ENCODE measurements at regions not wholly inside any gene's neighbourhood (a gene's known extent, or its start where the extent isn't known, plus 50 kb on each side); places are given as distances from the start of the nearest gene placed in this dataset.

DNA sequence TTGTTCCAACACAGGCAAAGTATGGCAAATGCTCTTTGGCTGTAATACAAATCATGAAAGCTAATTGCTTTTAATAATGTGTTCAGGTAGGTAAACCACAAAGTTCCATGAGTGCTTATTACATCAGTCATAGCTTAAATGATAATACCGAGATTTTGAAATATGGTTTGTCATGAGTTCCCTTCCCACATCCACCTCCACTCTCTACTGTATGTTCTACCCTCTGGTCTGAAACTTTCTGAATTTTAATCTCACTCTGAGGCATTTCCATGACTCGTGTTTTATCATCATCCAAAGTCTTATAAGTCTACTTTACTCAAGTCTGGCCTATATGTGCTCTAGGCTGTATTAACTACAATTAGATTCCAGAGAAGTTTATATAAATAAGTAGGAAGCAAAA lies 354.8 kb downstream of the AKAIN1 start:
- DNase-seq (ENCODE audit: insufficient read length, low spot score) (no peak), FAIRE-seq (no peak)
- TF ChIP-seq POU2F2 (IDR thresholded peaks at IDR 0.05; ENCODE audit: low read depth, low read length) (no peak), TAF1 (IDR thresholded peaks at IDR 0.05; ENCODE audit: low read depth, low read length) (no peak), SPI1 (IDR thresholded peaks at IDR 0.05; ENCODE audit: low read depth, low read length) (no peak), PAX5 (IDR thresholded peaks at IDR 0.05; ENCODE audit: insufficient read depth, low read length, severe bottlenecking) (no peak), POLR2AphosphoS5 (IDR thresholded peaks at IDR 0.05; ENCODE audit: low read depth, low read length) (no peak), POLR2A (IDR thresholded peaks at IDR 0.05; ENCODE audit: low read depth, low read length) (no peak)

- FAIRE-seq (no peak), DNase-seq (ENCODE audit: insufficient read length, low spot score) (no peak)
- TF ChIP-seq POLR2A (IDR thresholded peaks at IDR 0.05; ENCODE audit: low read depth, low read length) (no peak), TAF1 (IDR thresholded peaks at IDR 0.05; ENCODE audit: low read depth, low read length) (no peak), POLR2AphosphoS5 (IDR thresholded peaks at IDR 0.05; ENCODE audit: low read depth, low read length) (no peak), PAX5 (IDR thresholded peaks at IDR 0.05; ENCODE audit: insufficient read depth, low read length, severe bottlenecking) (no peak), POU2F2 (IDR thresholded peaks at IDR 0.05; ENCODE audit: low read depth, low read length) (no peak)
Observed at GRCh38 chr18:4839639-4840038, 357.4 kb downstream of the AKAIN1 start.

DNA sequence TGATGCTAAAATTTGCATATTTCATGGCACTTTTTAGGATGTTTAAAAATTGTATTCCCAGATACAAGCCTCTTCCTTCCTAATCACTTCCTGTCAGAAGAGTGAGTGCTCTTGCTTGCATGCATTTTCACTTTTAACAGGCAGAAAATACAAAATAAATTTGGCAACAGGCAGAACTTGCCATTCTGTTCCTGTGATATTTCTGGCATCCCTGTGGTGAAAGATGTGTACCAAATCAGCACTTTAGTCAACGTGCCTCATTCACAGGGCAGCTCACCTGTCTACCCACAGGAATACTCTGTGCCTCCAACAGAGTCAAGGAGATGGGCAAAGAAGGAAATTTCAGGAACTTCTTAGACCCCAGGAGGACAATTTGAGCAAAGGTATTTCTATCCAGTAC lies 360.9 kb downstream of the AKAIN1 start:
- DNase-seq (ENCODE audit: insufficient read length, low spot score): no peak
- TF ChIP-seq SPI1 (IDR thresholded peaks at IDR 0.05; ENCODE audit: low read depth, low read length) (no peak), POLR2A (IDR thresholded peaks at IDR 0.05; ENCODE audit: low read depth, low read length) (no peak)
- FAIRE-seq: no peak

DNA sequence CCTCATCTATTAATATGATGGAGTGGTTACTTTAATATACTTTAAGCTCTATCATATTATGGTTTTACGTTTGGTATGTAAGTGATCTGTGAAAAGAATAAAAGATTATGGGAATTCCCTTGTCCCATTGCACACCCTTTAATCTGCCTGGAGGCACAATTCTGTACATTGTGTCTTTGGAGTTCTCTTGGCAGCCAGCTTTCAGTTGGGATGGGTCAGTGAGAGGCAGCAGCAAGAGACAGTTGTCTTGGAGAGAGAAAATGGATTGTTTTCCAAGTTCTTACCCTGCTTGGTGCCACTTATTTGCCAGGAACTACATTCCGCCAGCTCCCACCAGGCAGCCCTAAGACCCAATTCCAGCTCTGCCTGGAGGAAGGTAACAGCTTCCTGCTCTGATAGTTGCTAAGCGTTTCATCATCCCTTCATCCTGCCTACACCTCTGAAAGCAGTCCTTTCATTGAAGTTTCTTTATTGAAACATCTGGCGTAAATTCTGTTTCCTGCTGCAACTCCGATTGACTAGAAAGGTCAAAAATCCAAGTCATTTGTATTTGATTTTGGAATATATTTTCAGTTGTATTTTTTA lies 365.2 kb downstream of the AKAIN1 start:
- TF ChIP-seq TAF1 (IDR thresholded peaks at IDR 0.05; ENCODE audit: low read depth, low read length): no peak
- no peak for TF ChIP-seq SPI1 (IDR thresholded peaks at IDR 0.05; ENCODE audit: low read depth, low read length)
- no peak for TF ChIP-seq PAX5 (IDR thresholded peaks at IDR 0.05; ENCODE audit: insufficient read depth, low read length, severe bottlenecking)
- TF ChIP-seq POLR2A (IDR thresholded peaks at IDR 0.05; ENCODE audit: low read depth, low read length): no peak
- no peak for TF ChIP-seq POU2F2 (IDR thresholded peaks at IDR 0.05; ENCODE audit: low read depth, low read length)
- no peak for TF ChIP-seq POLR2AphosphoS5 (IDR thresholded peaks at IDR 0.05; ENCODE audit: low read depth, low read length)
- FAIRE-seq (no peak), DNase-seq (ENCODE audit: insufficient read length, low spot score) (no peak)

GRCh38 chr18:4831127-4831526 lies 365.9 kb downstream of the AKAIN1 start:
- DNase-seq (ENCODE audit: insufficient read length, low spot score): no peak
- no peak for TF ChIP-seq POU2F2 (IDR thresholded peaks at IDR 0.05; ENCODE audit: low read depth, low read length)
- no peak for TF ChIP-seq SPI1 (IDR thresholded peaks at IDR 0.05; ENCODE audit: low read depth, low read length)
- no peak for TF ChIP-seq POLR2AphosphoS5 (IDR thresholded peaks at IDR 0.05; ENCODE audit: low read depth, low read length)
- no peak for TF ChIP-seq TAF1 (IDR thresholded peaks at IDR 0.05; ENCODE audit: low read depth, low read length)
- no peak for TF ChIP-seq POLR2A (IDR thresholded peaks at IDR 0.05; ENCODE audit: low read depth, low read length)
- no peak for TF ChIP-seq PAX5 (IDR thresholded peaks at IDR 0.05; ENCODE audit: insufficient read depth, low read length, severe bottlenecking)
- FAIRE-seq: no peak

DNA sequence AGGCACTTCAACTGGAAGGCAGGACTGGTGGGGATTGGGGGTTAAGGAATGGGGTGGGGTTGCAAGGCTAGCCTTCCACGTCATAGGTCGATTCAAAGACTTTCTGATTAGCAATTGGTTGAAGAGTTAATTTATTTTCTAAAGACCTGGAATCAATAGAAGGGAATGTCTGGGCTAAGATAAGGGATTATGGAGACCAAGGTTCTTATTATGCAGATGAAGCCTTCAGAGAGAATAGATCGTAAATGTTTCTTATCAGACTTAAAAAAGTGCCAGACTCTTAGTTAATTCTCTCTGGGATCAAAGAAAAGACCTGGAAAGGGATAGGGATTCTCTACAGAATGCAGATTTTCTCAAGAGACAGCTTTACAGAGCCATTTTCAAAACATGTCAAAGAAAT lies 368.0 kb upstream of the DLGAP1 start:
- no peak for TF ChIP-seq POU2F2 (IDR thresholded peaks at IDR 0.05; ENCODE audit: low read depth, low read length)
- TF ChIP-seq PAX5 (IDR thresholded peaks at IDR 0.05; ENCODE audit: insufficient read depth, low read length, severe bottlenecking): no peak
- no peak for TF ChIP-seq SPI1 (IDR thresholded peaks at IDR 0.05; ENCODE audit: low read depth, low read length)
- TF ChIP-seq POLR2AphosphoS5 (IDR thresholded peaks at IDR 0.05; ENCODE audit: low read depth, low read length): no peak
- TF ChIP-seq POLR2A (IDR thresholded peaks at IDR 0.05; ENCODE audit: low read depth, low read length): no peak
- no peak for TF ChIP-seq TAF1 (IDR thresholded peaks at IDR 0.05; ENCODE audit: low read depth, low read length)
- DNase-seq (ENCODE audit: insufficient read length, low spot score) (no peak), FAIRE-seq (no peak)

DNA sequence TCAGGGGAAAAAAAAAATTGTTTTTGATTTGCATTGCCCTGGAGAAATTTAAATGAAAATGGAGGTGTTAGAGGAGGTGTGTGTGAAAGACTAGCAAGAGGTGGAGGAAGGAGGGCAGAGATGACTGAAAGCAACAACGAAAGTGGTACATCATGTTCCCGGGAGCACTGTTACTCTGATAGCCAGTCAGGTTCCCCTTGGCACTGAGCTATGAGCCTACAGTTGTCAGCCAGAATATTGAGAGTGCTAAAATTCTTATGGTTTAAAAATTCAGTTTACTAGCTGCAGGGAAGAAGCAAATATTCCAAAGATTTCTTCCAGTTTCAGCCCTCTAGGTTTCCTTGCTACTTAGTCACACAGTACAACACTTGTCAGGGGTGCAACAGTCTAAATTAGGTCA lies 366.7 kb upstream of the DLGAP1 start:
- DNase-seq (ENCODE audit: insufficient read length, low spot score): no peak
- FAIRE-seq: no peak
- TF ChIP-seq POU2F2 (IDR thresholded peaks at IDR 0.05; ENCODE audit: low read depth, low read length): no peak
- no peak for TF ChIP-seq PAX5 (IDR thresholded peaks at IDR 0.05; ENCODE audit: insufficient read depth, low read length, severe bottlenecking)
- TF ChIP-seq SPI1 (IDR thresholded peaks at IDR 0.05; ENCODE audit: low read depth, low read length): no peak
- TF ChIP-seq POLR2A (IDR thresholded peaks at IDR 0.05; ENCODE audit: low read depth, low read length): no peak
- TF ChIP-seq TAF1 (IDR thresholded peaks at IDR 0.05; ENCODE audit: low read depth, low read length): no peak
- no peak for TF ChIP-seq POLR2AphosphoS5 (IDR thresholded peaks at IDR 0.05; ENCODE audit: low read depth, low read length)

DNA sequence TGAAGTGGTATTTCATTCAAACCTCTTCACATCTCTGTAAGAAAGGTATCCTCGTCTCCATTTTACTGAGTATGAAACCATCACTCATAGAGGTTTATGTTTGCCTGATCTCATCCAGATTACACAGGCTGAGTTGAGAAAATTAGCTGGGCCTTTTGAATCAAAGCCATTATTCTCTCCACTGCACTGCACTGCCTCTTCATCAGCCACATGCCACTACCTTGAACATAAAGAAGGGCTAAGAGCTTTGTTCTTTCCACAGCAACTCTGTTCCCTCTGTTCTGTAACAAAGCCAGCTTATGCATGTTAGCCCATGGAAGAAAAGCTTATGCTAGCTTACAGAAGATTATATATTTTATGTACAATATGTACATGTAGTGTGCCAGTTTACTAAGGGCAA lies 362.6 kb upstream of the DLGAP1 start:
- TF ChIP-seq PAX5 (IDR thresholded peaks at IDR 0.05; ENCODE audit: insufficient read depth, low read length, severe bottlenecking): no peak
- TF ChIP-seq POLR2A (IDR thresholded peaks at IDR 0.05; ENCODE audit: low read depth, low read length): no peak
- TF ChIP-seq TAF1 (IDR thresholded peaks at IDR 0.05; ENCODE audit: low read depth, low read length): no peak
- no peak for TF ChIP-seq SPI1 (IDR thresholded peaks at IDR 0.05; ENCODE audit: low read depth, low read length)
- no peak for TF ChIP-seq POLR2AphosphoS5 (IDR thresholded peaks at IDR 0.05; ENCODE audit: low read depth, low read length)
- no peak for TF ChIP-seq POU2F2 (IDR thresholded peaks at IDR 0.05; ENCODE audit: low read depth, low read length)
- no peak for DNase-seq (ENCODE audit: insufficient read length, low spot score)
- FAIRE-seq: no peak

GRCh38 chr18:4813708-4814107 lies 358.6 kb upstream of the DLGAP1 start:
- DNase-seq (ENCODE audit: insufficient read length, low spot score): no peak
- FAIRE-seq: no peak
- TF ChIP-seq SPI1 (IDR thresholded peaks at IDR 0.05; ENCODE audit: low read depth, low read length): no peak
- TF ChIP-seq POLR2AphosphoS5 (IDR thresholded peaks at IDR 0.05; ENCODE audit: low read depth, low read length): no peak
- TF ChIP-seq POU2F2 (IDR thresholded peaks at IDR 0.05; ENCODE audit: low read depth, low read length): no peak
- no peak for TF ChIP-seq PAX5 (IDR thresholded peaks at IDR 0.05; ENCODE audit: insufficient read depth, low read length, severe bottlenecking)
- no peak for TF ChIP-seq TAF1 (IDR thresholded peaks at IDR 0.05; ENCODE audit: low read depth, low read length)
- no peak for TF ChIP-seq POLR2A (IDR thresholded peaks at IDR 0.05; ENCODE audit: low read depth, low read length)

DNA sequence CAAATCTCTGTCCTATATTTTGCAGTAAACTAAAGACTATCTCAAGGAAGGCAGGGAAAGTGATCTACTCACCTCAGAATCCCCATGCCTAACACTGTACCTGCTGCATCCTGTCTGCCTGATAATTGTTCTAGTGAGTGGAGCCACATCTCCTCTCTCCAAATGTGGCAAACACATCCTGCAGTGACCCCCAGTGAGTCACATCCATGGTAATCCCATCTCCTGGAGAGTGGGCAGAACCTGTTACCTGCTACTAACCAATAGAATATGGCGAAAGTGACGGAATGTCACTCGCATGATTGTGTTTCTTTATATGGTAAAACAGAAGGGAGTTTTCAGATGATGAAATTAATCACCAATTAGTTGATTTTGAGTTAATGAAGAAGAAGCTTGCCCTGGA lies 353.8 kb upstream of the DLGAP1 start:
- no peak for DNase-seq (ENCODE audit: insufficient read length, low spot score)
- TF ChIP-seq TAF1 (IDR thresholded peaks at IDR 0.05; ENCODE audit: low read depth, low read length): no peak
- no peak for TF ChIP-seq POLR2AphosphoS5 (IDR thresholded peaks at IDR 0.05; ENCODE audit: low read depth, low read length)
- no peak for TF ChIP-seq PAX5 (IDR thresholded peaks at IDR 0.05; ENCODE audit: insufficient read depth, low read length, severe bottlenecking)
- no peak for TF ChIP-seq POLR2A (IDR thresholded peaks at IDR 0.05; ENCODE audit: low read depth, low read length)
- no peak for TF ChIP-seq SPI1 (IDR thresholded peaks at IDR 0.05; ENCODE audit: low read depth, low read length)
- TF ChIP-seq POU2F2 (IDR thresholded peaks at IDR 0.05; ENCODE audit: low read depth, low read length): no peak
- FAIRE-seq: no peak

All from GM12891 (cell line).